ENCODE measurements at regions not wholly inside any gene's neighbourhood (a gene's known extent, or its start where the extent isn't known, plus 50 kb on each side); places are given as distances from the start of the nearest gene placed in this dataset.

- no peak for TF ChIP-seq CEBPB (IDR thresholded peaks at IDR 0.05)
- TF ChIP-seq EP300 (IDR thresholded peaks at IDR 0.05; ENCODE audit: borderline replicate concordance), result no peak
- no peak for TF ChIP-seq FOXM1 (IDR thresholded peaks at IDR 0.05; ENCODE audit: borderline replicate concordance, low read depth)
- TF ChIP-seq RAD21 (IDR thresholded peaks at IDR 0.05; ENCODE audit: low read depth), result no peak
- no peak for TF ChIP-seq ZBTB7A (IDR thresholded peaks at IDR 0.05; ENCODE audit: low read depth)
- no peak for TF ChIP-seq TAF1 (IDR thresholded peaks at IDR 0.05; ENCODE audit: low read depth)
- TF ChIP-seq MAX (IDR thresholded peaks at IDR 0.05), result no peak
- no peak for TF ChIP-seq TCF12 (IDR thresholded peaks at IDR 0.05; ENCODE audit: low read depth)
- TF ChIP-seq CREB1 (IDR thresholded peaks at IDR 0.05; ENCODE audit: low read depth), result no peak
- TF ChIP-seq YY1 (IDR thresholded peaks at IDR 0.05; ENCODE audit: low read depth), result no peak
Measured at GRCh38 chr5:21168557-21168956, 1180.6 kb upstream of the CDH18 start.

Data from Ishikawa (cell line).